Parathyroid adenoma (tissue), 2 donors: ENCODE measurements at regions not wholly inside any gene's neighbourhood (a gene's known extent, or its start where the extent isn't known, plus 50 kb on each side); places are given as distances from the start of the nearest gene placed in this dataset.

ENCODE experiments used
- H2AFZ ChIP-seq: fragments of 300-600 bp; sonication (generic); one replicate; pipeline ENCODE4 v1.7.0; 2017; ENCODE audit warnings: antibody characterized with exemption, mild to moderate bottlenecking
- H3K27ac ChIP-seq: fragments of 300-600 bp; sonication (generic); one replicate; pipeline ENCODE4 v1.7.0; 2017
- H3K27me3 ChIP-seq: fragments of 300-600 bp; sonication (generic); one replicate; pipeline ENCODE4 v1.7.0; 2017; ENCODE audit warnings: low read length; ENCODE audit not compliant: control insufficient read depth, insufficient read depth
- H3K36me3 ChIP-seq: fragments of 300-600 bp; sonication (generic); one replicate; pipeline ENCODE4 v1.7.0; 2017; ENCODE audit warnings: low read length; ENCODE audit not compliant: control insufficient read depth, insufficient read depth
- H3K4me1 ChIP-seq: fragments of 300-600 bp; sonication (generic); one replicate; pipeline ENCODE4 v1.7.0; 2017; ENCODE audit warnings: control low read depth
- H3K4me2 ChIP-seq: fragments of 300-600 bp; sonication (generic); one replicate; pipeline ENCODE4 v1.7.0; 2017; ENCODE audit warnings: low read length
- H3K4me3 ChIP-seq: fragments of 300-600 bp; sonication (generic); one replicate; pipeline ENCODE4 v1.7.0; 2017; ENCODE audit warnings: low read depth, low read length
- H3K79me2 ChIP-seq: fragments of 300-600 bp; sonication (generic); one replicate; pipeline ENCODE4 v1.7.0; 2017; ENCODE audit warnings: control low read depth
- H3K9ac ChIP-seq: fragments of 300-600 bp; sonication (generic); one replicate; pipeline ENCODE4 v1.7.0; 2017; ENCODE audit warnings: mild to moderate bottlenecking
- H3K9me3 ChIP-seq: fragments of 300-600 bp; sonication (generic); one replicate; pipeline ENCODE4 v1.7.0; 2017; ENCODE audit warnings: low read length; ENCODE audit not compliant: control insufficient read depth
- TF ChIP-seq, protein P1 (sequence below): fragments of 300-600 bp; sonication (generic); IDR thresholded peaks from one replicate; pipeline ENCODE4 v1.7.0; 2017; ENCODE audit warnings: antibody characterized with exemption, mild to moderate bottlenecking
- donor health status: primary hyperparathyroidism.

GRCh38 chr11:122334546-122335339 is 218.7 kb upstream of the BLID start:
- no peak overlapping the region for H3K4me2 ChIP-seq
- no peaks in the 10 kb centered on the region for H3K4me1 ChIP-seq
- TF ChIP-seq, protein P1, sequence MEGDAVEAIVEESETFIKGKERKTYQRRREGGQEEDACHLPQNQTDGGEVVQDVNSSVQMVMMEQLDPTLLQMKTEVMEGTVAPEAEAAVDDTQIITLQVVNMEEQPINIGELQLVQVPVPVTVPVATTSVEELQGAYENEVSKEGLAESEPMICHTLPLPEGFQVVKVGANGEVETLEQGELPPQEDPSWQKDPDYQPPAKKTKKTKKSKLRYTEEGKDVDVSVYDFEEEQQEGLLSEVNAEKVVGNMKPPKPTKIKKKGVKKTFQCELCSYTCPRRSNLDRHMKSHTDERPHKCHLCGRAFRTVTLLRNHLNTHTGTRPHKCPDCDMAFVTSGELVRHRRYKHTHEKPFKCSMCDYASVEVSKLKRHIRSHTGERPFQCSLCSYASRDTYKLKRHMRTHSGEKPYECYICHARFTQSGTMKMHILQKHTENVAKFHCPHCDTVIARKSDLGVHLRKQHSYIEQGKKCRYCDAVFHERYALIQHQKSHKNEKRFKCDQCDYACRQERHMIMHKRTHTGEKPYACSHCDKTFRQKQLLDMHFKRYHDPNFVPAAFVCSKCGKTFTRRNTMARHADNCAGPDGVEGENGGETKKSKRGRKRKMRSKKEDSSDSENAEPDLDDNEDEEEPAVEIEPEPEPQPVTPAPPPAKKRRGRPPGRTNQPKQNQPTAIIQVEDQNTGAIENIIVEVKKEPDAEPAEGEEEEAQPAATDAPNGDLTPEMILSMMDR = no peak
- H3K36me3 ChIP-seq = no peaks in the 10 kb centered on the region
- H3K27me3 ChIP-seq = no peaks in the 10 kb centered on the region
- no peak overlapping the region for H2AFZ ChIP-seq
- H3K27ac ChIP-seq = no peak overlapping the region
- no peaks in the 10 kb centered on the region for H3K79me2 ChIP-seq
- no peak overlapping the region for H3K9ac ChIP-seq
- H3K9me3 ChIP-seq = no peaks in the 10 kb centered on the region
- H3K4me3 ChIP-seq = no peak overlapping the region

GRCh38 chr11:122333467-122333866 is 217.5 kb upstream of the BLID start:
- TF ChIP-seq, protein P1 = no peak
- Histone ChIP-seq H3K4me1 (no peaks in the 10 kb centered on the region), H3K9me3 (no peaks in the 10 kb centered on the region), H2AFZ (no peak overlapping the region), H3K27ac (no peak overlapping the region), H3K36me3 (no peaks in the 10 kb centered on the region), H3K4me3 (no peak overlapping the region), H3K79me2 (no peaks in the 10 kb centered on the region), H3K9ac (no peak overlapping the region), H3K4me2 (no peak overlapping the region), H3K27me3 (no peaks in the 10 kb centered on the region)

DNA sequence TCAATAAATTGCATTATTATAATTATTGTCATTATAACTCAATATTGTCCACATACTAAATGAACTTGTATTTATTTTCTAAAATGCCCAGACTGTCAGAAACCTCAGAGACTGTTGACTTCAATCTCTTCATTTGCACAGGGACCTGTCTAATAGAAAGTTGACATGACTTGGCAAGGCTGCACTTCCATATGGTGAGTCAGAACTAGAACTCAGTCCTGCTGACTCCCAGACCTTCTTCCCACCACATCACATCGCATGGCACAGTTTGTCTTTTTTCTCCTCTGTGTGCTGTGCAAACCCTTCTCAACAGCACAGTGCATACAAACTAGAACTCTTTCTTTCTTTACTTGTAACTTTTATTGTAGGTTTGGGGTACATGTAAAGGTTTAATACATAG is 215.1 kb upstream of the BLID start:
- no peaks in the 10 kb centered on the region for H3K27me3 ChIP-seq
- H3K79me2 ChIP-seq = no peaks in the 10 kb centered on the region
- no peaks in the 10 kb centered on the region for H3K4me1 ChIP-seq
- no peak overlapping the region for H3K4me3 ChIP-seq
- no peaks in the 10 kb centered on the region for H3K9me3 ChIP-seq
- no peaks in the 10 kb centered on the region for H3K36me3 ChIP-seq
- H2AFZ ChIP-seq = no peak overlapping the region
- no peak overlapping the region for H3K9ac ChIP-seq
- H3K27ac ChIP-seq = no peak overlapping the region
- H3K4me2 ChIP-seq = no peak overlapping the region
- TF ChIP-seq, protein P1 = no peak

GRCh38 chr11:122330279-122330965 is 214.4 kb upstream of the BLID start:
- Histone ChIP-seq H3K27me3 (no peaks in the 10 kb centered on the region), H3K36me3 (no peaks in the 10 kb centered on the region), H3K4me2 (no peak overlapping the region), H3K79me2 (no peaks in the 10 kb centered on the region), H2AFZ (no peak overlapping the region), H3K4me1 (no peaks in the 10 kb centered on the region), H3K9me3 (no peaks in the 10 kb centered on the region), H3K4me3 (no peak overlapping the region), H3K9ac (no peak overlapping the region), H3K27ac (no peak overlapping the region)
- TF ChIP-seq, protein P1 = no peak
